HCEC 1CT (cell line): ENCODE measurements at regions not wholly inside any gene's neighbourhood (a gene's known extent, or its start where the extent isn't known, plus 50 kb on each side); places are given as distances from the start of the nearest gene placed in this dataset.
"Not testable (repeated sequence)": the region's sequence is repeated elsewhere in the genome, so short reads cannot be mapped to it uniquely, and the experiment has no call there.

Experiments
- DNase-seq: peaks from one replicate; pipeline ENCODE4 v3.0.0-alpha.2; 2017

GRCh38 chr3:166975796-166976195 lies 404.3 kb downstream of the ZBBX start:
- not testable (repeated sequence) for DNase-seq

GRCh38 chr3:166967714-166968113 lies 412.4 kb downstream of the ZBBX start:
- not testable (repeated sequence) for DNase-seq

GRCh38 chr3:166962911-166963310 lies 417.2 kb downstream of the ZBBX start:
- DNase-seq, result no peak

GRCh38 chr3:166957121-166957520 lies 423.0 kb downstream of the ZBBX start:
- DNase-seq, result no peak

GRCh38 chr3:166955201-166955939 lies 424.7 kb downstream of the ZBBX start:
- no peak for DNase-seq

- no peak for DNase-seq
Measured at GRCh38 chr3:166934879-166935278, 445.2 kb downstream of the ZBBX start.

- DNase-seq, result no peak
Measured at GRCh38 chr3:166917437-166917836, 462.7 kb downstream of the ZBBX start.

- no peak for DNase-seq
Measured at GRCh38 chr3:166902374-166902773, 477.7 kb downstream of the ZBBX start.

- DNase-seq, result no peak
Measured at GRCh38 chr3:166900866-166901577, 479.1 kb downstream of the ZBBX start.

GRCh38 chr3:166897811-166898210 lies 482.3 kb downstream of the ZBBX start:
- no peak for DNase-seq

- DNase-seq, result no peak
Measured at GRCh38 chr3:166889241-166889640, 490.9 kb downstream of the ZBBX start.

- no peak for DNase-seq
Measured at GRCh38 chr3:166879661-166880060, 500.4 kb downstream of the ZBBX start.

GRCh38 chr3:166877971-166878370 lies 502.1 kb downstream of the ZBBX start:
- DNase-seq, result no peak

- DNase-seq, result no peak
Measured at GRCh38 chr3:166864473-166865467, 515.3 kb downstream of the ZBBX start.

GRCh38 chr3:166860217-166860616 lies 519.9 kb downstream of the ZBBX start:
- DNase-seq, result no peak

GRCh38 chr3:166844329-166844728 lies 535.8 kb downstream of the ZBBX start:
- DNase-seq, result no peak

GRCh38 chr3:166842784-166843183 lies 537.3 kb downstream of the ZBBX start:
- not testable (repeated sequence) for DNase-seq

GRCh38 chr3:166837535-166837934 lies 542.6 kb downstream of the ZBBX start:
- no peak for DNase-seq

GRCh38 chr3:166836836-166837235 lies 543.3 kb downstream of the ZBBX start:
- no peak for DNase-seq

GRCh38 chr3:166829896-166830295 lies 550.2 kb downstream of the ZBBX start:
- DNase-seq, result no peak

GRCh38 chr3:166818464-166818863 lies 561.6 kb downstream of the ZBBX start:
- DNase-seq, result no peak

GRCh38 chr3:166817269-166817668 lies 562.8 kb downstream of the ZBBX start:
- DNase-seq, result not testable (repeated sequence)
